Liver (tissue), 8 donors: ENCODE measurements at regions not wholly inside any gene's neighbourhood (a gene's known extent, or its start where the extent isn't known, plus 50 kb on each side); places are given as distances from the start of the nearest gene placed in this dataset.

Source experiments
- DNase-seq: peaks from one replicate; pipeline ENCODE4 v3.0.0-alpha.2; 2017; ENCODE audit warnings: low spot score
- H3K27ac ChIP-seq, 2 donors: one replicate each; pipeline ENCODE4 v1.7.0; 2013; ENCODE audit warnings: inconsistent platforms in 2 of 2, low read length in 2 of 2, control low read depth in 1 of 2, low read depth in 1 of 2, mild to moderate bottlenecking in 1 of 2
- H3K27me3 ChIP-seq, 4 donors: one replicate each; pipeline versions ENCODE4 v1.6.1 to v1.7.0; 2013; ENCODE audit warnings: low read length in 3 of 4, inconsistent platforms in 1 of 4, mild to moderate bottlenecking in 1 of 4, moderate library complexity in 1 of 4; ENCODE audit not compliant: control insufficient read depth in 4 of 4, insufficient read depth in 4 of 4
- H3K36me3 ChIP-seq, 4 donors: one replicate each; pipeline versions ENCODE4 v1.6.1 to v1.7.0; 2013; ENCODE audit warnings: low read length in 3 of 4, mild to moderate bottlenecking in 3 of 4, low read depth in 1 of 4, moderate library complexity in 1 of 4; ENCODE audit not compliant: control insufficient read depth in 4 of 4, insufficient read depth in 3 of 4
- H3K4me1 ChIP-seq, 4 donors: one replicate each; pipeline versions ENCODE4 v1.6.1 to v1.7.0; 2013; ENCODE audit warnings: low read length in 3 of 4, mild to moderate bottlenecking in 3 of 4, moderate library complexity in 1 of 4; ENCODE audit not compliant: control insufficient read depth in 4 of 4, insufficient read depth in 4 of 4
- H3K4me3 ChIP-seq, 3 donors: one replicate each; pipeline versions ENCODE4 v1.6.1 to v1.7.0; 2013; ENCODE audit warnings: low read length in 3 of 3, control low read depth in 1 of 3, low read depth in 1 of 3, mild to moderate bottlenecking in 1 of 3
- H3K9ac ChIP-seq, 2 donors: one replicate each; pipeline ENCODE4 v1.7.0; 2013; ENCODE audit warnings: low read length in 2 of 2, mild to moderate bottlenecking in 2 of 2, moderate library complexity in 2 of 2, control low read depth in 1 of 2, low read depth in 1 of 2
- H3K9me3 ChIP-seq, 4 donors: one replicate each; pipeline versions ENCODE4 v1.6.1 to v1.7.0; 2013; ENCODE audit warnings: low read length in 3 of 4; ENCODE audit not compliant: control insufficient read depth in 4 of 4
- ATF3 ChIP-seq: IDR thresholded peaks from 2 replicates; pipeline ENCODE4 v1.6.1; 2016; ENCODE audit warnings: antibody characterized with exemption
- CTCF ChIP-seq: fragments of 150-350 bp; IDR thresholded peaks from 2 replicates; pipeline ENCODE4 v1.5.1; 2017; ENCODE audit warnings: improper control_type of control experiment, low read depth, low read length; ENCODE audit not compliant: missing input control
- EGR1 ChIP-seq, 2 donors: IDR thresholded peaks; 2 replicates each; pipeline ENCODE4 v1.6.1; 2016 to 2018; ENCODE audit warnings: antibody characterized with exemption in 2 of 2, low read depth in 2 of 2
- FOXA1 ChIP-seq: IDR thresholded peaks from 2 replicates; pipeline ENCODE4 v1.6.1; 2016; ENCODE audit warnings: antibody characterized with exemption
- GABPA ChIP-seq, 2 donors: IDR thresholded peaks in 1 of 2; conservative IDR thresholded peaks in 1 of 2; 2 replicates each; pipeline ENCODE4 v1.6.1; 2016; ENCODE audit warnings: antibody characterized with exemption in 2 of 2, mild to moderate bottlenecking in 1 of 2, moderate library complexity in 1 of 2
- HNF4A ChIP-seq, 2 donors: conservative IDR thresholded peaks; 2 replicates each; pipeline ENCODE4 v1.6.1; 2016; ENCODE audit warnings: antibody characterized with exemption in 2 of 2, mild to moderate bottlenecking in 2 of 2
- HNF4G ChIP-seq: IDR thresholded peaks from 2 replicates; pipeline ENCODE4 v1.6.1; 2016; ENCODE audit warnings: antibody characterized with exemption
- JUND ChIP-seq, 2 donors: IDR thresholded peaks; 2 replicates each; pipeline ENCODE4 v1.6.1; 2016; ENCODE audit warnings: antibody characterized with exemption in 2 of 2
- MAX ChIP-seq: IDR thresholded peaks from 2 replicates; pipeline ENCODE4 v1.6.1; 2016; ENCODE audit warnings: antibody characterized with exemption
- NR2F2 ChIP-seq: IDR thresholded peaks from 2 replicates; pipeline ENCODE4 v1.6.1; 2016; ENCODE audit warnings: antibody characterized with exemption
- RAD21 ChIP-seq, 2 donors: IDR thresholded peaks; 2 replicates each; pipeline ENCODE4 v1.6.1; 2016; ENCODE audit warnings: antibody characterized with exemption in 2 of 2, mild to moderate bottlenecking in 2 of 2
- RXRA ChIP-seq, 2 donors: IDR thresholded peaks; 2 replicates each; pipeline ENCODE4 v1.6.1; 2017 to 2018; ENCODE audit warnings: antibody characterized with exemption in 2 of 2, mild to moderate bottlenecking in 1 of 2
- SP1 ChIP-seq: IDR thresholded peaks from 2 replicates; pipeline ENCODE4 v1.6.1; 2018; ENCODE audit warnings: antibody characterized with exemption, mild to moderate bottlenecking
- YY1 ChIP-seq: IDR thresholded peaks from 2 replicates; pipeline ENCODE4 v1.6.1; 2016; ENCODE audit warnings: antibody characterized with exemption, mild to moderate bottlenecking
- WGBS: extraction: QIAGEN DNeasy Blood & Tissue Kit; methylation state at CpG from one replicate; pipeline ENCODE4 v1.1.7; 2013; 5-methylcytosine and 5-hydroxymethylcytosine counted together
- donor health status: healthy.
- donor health status: healthy.
- donor health status: healthy.
- donor health status: healthy.
- donor health status: healthy.

- TF ChIP-seq EGR1 (IDR thresholded peaks at IDR 0.05; ENCODE audit: low read depth in 2 of 2): no peak
- TF ChIP-seq RXRA (IDR thresholded peaks at IDR 0.05): no peak
- TF ChIP-seq MAX: no peak
- TF ChIP-seq ATF3: no peak
- TF ChIP-seq GABPA (IDR thresholded peaks at IDR 0.05 in 1 of 2, conservative IDR thresholded peaks at IDR 0.05 in 1 of 2): no peak
These were observed 331.7 kb upstream of the ADGRL3 start (continued) for GRCh38 chr4:60868232-60868960.

DNA sequence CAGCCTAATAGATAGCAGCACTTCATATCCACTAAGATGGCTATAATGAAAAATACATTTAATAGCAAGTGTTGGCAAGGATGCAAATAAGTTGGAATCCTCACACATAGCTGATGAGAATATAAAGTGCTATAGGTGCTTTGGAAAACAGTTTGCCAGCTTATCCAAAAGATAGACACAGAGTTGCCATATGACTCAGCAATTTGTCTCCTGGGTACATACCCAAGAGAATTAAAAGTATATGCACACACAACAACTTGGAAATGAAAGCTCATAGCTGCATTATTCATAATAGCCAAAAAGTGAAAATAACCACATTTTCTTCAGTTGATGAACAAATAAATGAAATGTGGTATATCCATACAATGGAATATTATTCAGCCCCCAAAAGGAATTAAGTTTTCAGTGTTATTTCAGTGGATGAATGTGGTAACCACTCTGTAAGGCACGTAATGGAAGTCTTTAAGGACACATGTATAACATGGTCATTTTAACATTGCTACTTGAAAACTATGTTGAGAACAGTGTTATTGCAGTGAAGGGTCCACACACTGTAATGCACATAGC, 320.9 kb upstream of the ADGRL3 start:
- H3K27ac ChIP-seq: no peak overlapping the region
- H3K9ac ChIP-seq: no peak overlapping the region
- H3K4me3 ChIP-seq: no peak overlapping the region
- DNase-seq: no peak
- H3K9me3 ChIP-seq: peaks cover 0 to 5% (median 2%) of the 10 kb centered on the region in 4 donors
- TF ChIP-seq NR2F2 (no peak), FOXA1 (no peak), HNF4A (conservative IDR thresholded peaks at IDR 0.05) (no peak), RAD21 (IDR thresholded peaks at IDR 0.05) (no peak), CTCF (no peak), HNF4G (no peak), MAX (no peak)
- no peaks in the 10 kb centered on the region for H3K36me3 ChIP-seq
- H3K27me3 ChIP-seq: no peaks in the 10 kb centered on the region
- no peaks in the 10 kb centered on the region for H3K4me1 ChIP-seq
- WGBS: 58% methylated on average over 1 of the region's 1 CpG

- WGBS: 45% methylated on average over 7 of the region's 7 CpGs
- TF ChIP-seq MAX (no peak), HNF4A (conservative IDR thresholded peaks at IDR 0.05) (no peak), YY1 (no peak), JUND (IDR thresholded peaks at IDR 0.05) (no peak), SP1 (no peak)
- DNase-seq: no peak
These were observed 315.5 kb upstream of the ADGRL3 start for GRCh38 chr4:60884587-60884986.

More at GRCh38 chr4:60884587-60884986, 315.5 kb upstream of the ADGRL3 start:
- Histone ChIP-seq H3K27me3 (no peaks in the 10 kb centered on the region), H3K4me3 (no peak overlapping the region), H3K27ac (no peak overlapping the region), H3K36me3 (no peaks in the 10 kb centered on the region), H3K4me1 (no peaks in the 10 kb centered on the region), H3K9ac (no peak overlapping the region), H3K9me3 (peaks cover 0 to 3% (median 0%) of the 10 kb centered on the region in 4 donors)
